ENCODE measurements at regions not wholly inside any gene's neighbourhood (a gene's known extent, or its start where the extent isn't known, plus 50 kb on each side); places are given as distances from the start of the nearest gene placed in this dataset.

- WGBS, 2 donors: 69 to 72% methylated on average over 2 of the region's 2 CpGs
- Histone ChIP-seq H3K27ac (no peak overlapping the region), H3K4me1 (peaks cover 0 to 15% (median 0%) of the 10 kb centered on the region in 4 donors), H3K27me3 (no peaks in the 10 kb centered on the region), H3K9me3 (no peaks in the 10 kb centered on the region), H3K4me3 (no peak overlapping the region), H3K36me3 (no peaks in the 10 kb centered on the region)
- no peak for DNase-seq (ENCODE audit: low spot score in 2 of 2)
- no peak for TF ChIP-seq EP300 (IDR thresholded peaks at IDR 0.05)
- TF ChIP-seq CTCF (IDR thresholded peaks at IDR 0.05): no peak
- no peak for TF ChIP-seq POLR2A (IDR thresholded peaks at IDR 0.05)
These were observed 390.2 kb downstream of the HDGFL1 start for GRCh38 chr6:22959571-22959970.

- Histone ChIP-seq H3K9me3 (no peaks in the 10 kb centered on the region), H3K4me3 (no peak overlapping the region), H3K4me1 (no peaks in the 10 kb centered on the region), H3K27me3 (no peaks in the 10 kb centered on the region), H3K27ac (no peak overlapping the region), H3K36me3 (no peaks in the 10 kb centered on the region)
- no peak for DNase-seq (ENCODE audit: low spot score in 2 of 2)
- no peak for TF ChIP-seq POLR2A (IDR thresholded peaks at IDR 0.05)
- TF ChIP-seq EP300 (IDR thresholded peaks at IDR 0.05): no peak
- TF ChIP-seq CTCF (IDR thresholded peaks at IDR 0.05): no peak
- WGBS, 2 donors: 83 to 87% methylated on average over 2 of the region's 2 CpGs
These were observed 395.0 kb downstream of the HDGFL1 start for GRCh38 chr6:22964334-22964733.

- H3K27ac ChIP-seq: no peak overlapping the region
- no peak for TF ChIP-seq POLR2A (IDR thresholded peaks at IDR 0.05)
- TF ChIP-seq CTCF (IDR thresholded peaks at IDR 0.05): no peak
- no peak for TF ChIP-seq EP300 (IDR thresholded peaks at IDR 0.05)
- H3K4me3 ChIP-seq: no peak overlapping the region
- H3K27me3 ChIP-seq: no peaks in the 10 kb centered on the region
- DNase-seq (ENCODE audit: low spot score in 2 of 2): no peak
- no peaks in the 10 kb centered on the region for H3K9me3 ChIP-seq
- WGBS, 2 donors: 66 to 67% methylated on average over 5 of the region's 5 CpGs
- no peaks in the 10 kb centered on the region for H3K36me3 ChIP-seq
- no peaks in the 10 kb centered on the region for H3K4me1 ChIP-seq
These were observed 396.5 kb downstream of the HDGFL1 start for GRCh38 chr6:22965889-22966288.

GRCh38 chr6:22966691-22967422, 397.5 kb downstream of the HDGFL1 start:
- no peak overlapping the region for H3K4me3 ChIP-seq
- no peaks in the 10 kb centered on the region for H3K9me3 ChIP-seq
- DNase-seq (ENCODE audit: low spot score in 2 of 2): no peak
- no peaks in the 10 kb centered on the region for H3K36me3 ChIP-seq
- no peak overlapping the region for H3K27ac ChIP-seq
- H3K4me1 ChIP-seq: no peaks in the 10 kb centered on the region
- WGBS, 2 donors: 82 to 88% methylated on average over 3 of the region's 3 CpGs
- TF ChIP-seq CTCF (IDR thresholded peaks at IDR 0.05) (no peak), POLR2A (IDR thresholded peaks at IDR 0.05) (no peak), EP300 (IDR thresholded peaks at IDR 0.05) (no peak)
- H3K27me3 ChIP-seq: no peaks in the 10 kb centered on the region

GRCh38 chr6:22970004-22970403, 400.6 kb downstream of the HDGFL1 start:
- TF ChIP-seq CTCF (IDR thresholded peaks at IDR 0.05): no peak
- no peak for TF ChIP-seq POLR2A (IDR thresholded peaks at IDR 0.05)
- no peak for TF ChIP-seq EP300 (IDR thresholded peaks at IDR 0.05)
- 44 to 67% methylated on average over 1 of the region's 1 CpG for WGBS, 2 donors
- Histone ChIP-seq H3K4me1 (no peaks in the 10 kb centered on the region), H3K4me3 (no peak overlapping the region), H3K9me3 (no peaks in the 10 kb centered on the region), H3K27me3 (no peaks in the 10 kb centered on the region), H3K27ac (no peak overlapping the region), H3K36me3 (no peaks in the 10 kb centered on the region)
- no peak for DNase-seq (ENCODE audit: low spot score in 2 of 2)

All from tibial nerve (tissue), 4 donors.